Coronary artery (tissue), 2 donors: ENCODE measurements at regions not wholly inside any gene's neighbourhood (a gene's known extent, or its start where the extent isn't known, plus 50 kb on each side); places are given as distances from the start of the nearest gene placed in this dataset.

Experiments
- DNase-seq: peaks from one replicate; pipeline ENCODE4 v3.0.0-alpha.2; 2017; ENCODE audit warnings: low spot score
- H3K27ac ChIP-seq, 2 donors: fragments of 200-600 bp; sonication (generic); one replicate each; pipeline ENCODE4 v1.5.1; 2016 to 2019
- H3K4me3 ChIP-seq: fragments of 200-600 bp; sonication (generic); 2 replicates; pipeline ENCODE4 v1.5.1; 2016; ENCODE audit warnings: mild to moderate bottlenecking, moderate library complexity
- CTCF ChIP-seq: fragments of 200-600 bp; sonication (generic); IDR thresholded peaks from one replicate; pipeline ENCODE4 v1.5.1; 2019; ENCODE audit warnings: antibody characterized with exemption

- no peak for DNase-seq
- no peak overlapping the region for H3K4me3 ChIP-seq
- no peak overlapping the region for H3K27ac ChIP-seq
- no peak for TF ChIP-seq CTCF
Observed at GRCh38 chr11:134920851-134921608, 509.0 kb upstream of the B3GAT1 start.

GRCh38 chr11:134916421-134917213, 504.6 kb upstream of the B3GAT1 start:
- no peak for TF ChIP-seq CTCF
- H3K27ac ChIP-seq: no peak overlapping the region
- no peak overlapping the region for H3K4me3 ChIP-seq
- no peak for DNase-seq

- no peak for TF ChIP-seq CTCF
- Histone ChIP-seq H3K4me3 (no peak overlapping the region), H3K27ac (no peak overlapping the region)
- DNase-seq: no peak
Observed at GRCh38 chr11:134915881-134916280, 503.8 kb upstream of the B3GAT1 start.

GRCh38 chr11:134915212-134915611, 503.2 kb upstream of the B3GAT1 start:
- H3K27ac ChIP-seq: no peak overlapping the region
- no peak for DNase-seq
- no peak overlapping the region for H3K4me3 ChIP-seq
- no peak for TF ChIP-seq CTCF

- no peak for TF ChIP-seq CTCF
- no peak overlapping the region for H3K4me3 ChIP-seq
- no peak for DNase-seq
- H3K27ac ChIP-seq: no peak overlapping the region
Observed at GRCh38 chr11:134913999-134914590, 502.1 kb upstream of the B3GAT1 start.

GRCh38 chr11:134913391-134913790, 501.3 kb upstream of the B3GAT1 start:
- no peak for DNase-seq
- Histone ChIP-seq H3K4me3 (no peak overlapping the region), H3K27ac (no peak overlapping the region)
- TF ChIP-seq CTCF: no peak
